Endodermal cell (in vitro differentiated cells): ENCODE measurements at regions not wholly inside any gene's neighbourhood (a gene's known extent, or its start where the extent isn't known, plus 50 kb on each side); places are given as distances from the start of the nearest gene placed in this dataset.

ENCODE experiments used
- DNase-seq: peaks from one replicate; pipeline ENCODE4 v3.0.0-alpha.2; 2017
- H3K27ac ChIP-seq: 2 replicates; pipeline ENCODE4 v1.5.1; 2013; ENCODE audit warnings: mild to moderate bottlenecking, low read depth, low read length, moderate library complexity
- H3K27me3 ChIP-seq: 2 replicates; pipeline ENCODE4 v1.6.1; 2013; ENCODE audit warnings: mild to moderate bottlenecking, low read length, moderate library complexity; ENCODE audit not compliant: insufficient read depth, control insufficient read depth, poor library complexity, severe bottlenecking
- H3K36me3 ChIP-seq: 2 replicates; pipeline ENCODE4 v1.7.0; 2013; ENCODE audit warnings: mild to moderate bottlenecking, low read length, moderate library complexity; ENCODE audit not compliant: control insufficient read depth, insufficient read depth
- H3K4me1 ChIP-seq: one replicate; pipeline ENCODE4 v1.7.0; 2013; ENCODE audit warnings: low read length; ENCODE audit not compliant: control insufficient read depth, insufficient read depth
- H3K4me3 ChIP-seq: 2 replicates; pipeline ENCODE4 v1.5.1; 2013; ENCODE audit warnings: mild to moderate bottlenecking, low read length, moderate library complexity
- H3K9ac ChIP-seq: 2 replicates; pipeline ENCODE4 v1.6.1; 2013; ENCODE audit warnings: mild to moderate bottlenecking, low read length, moderate library complexity; ENCODE audit not compliant: poor library complexity, severe bottlenecking; ENCODE audit errors: extremely low read depth
- H3K9me3 ChIP-seq: 2 replicates; pipeline ENCODE4 v1.6.1; 2013; ENCODE audit warnings: mild to moderate bottlenecking, low read length, moderate library complexity; ENCODE audit not compliant: control insufficient read depth
- H3K27ac Mint-ChIP-seq: 2 replicates; pipeline ENCODE4 v1.8.0; 2020; ENCODE audit warnings: mixed read lengths
- H3K27me3 Mint-ChIP-seq: 2 replicates; pipeline ENCODE4 v1.8.0; 2021; ENCODE audit warnings: mild to moderate bottlenecking, mixed read lengths; ENCODE audit not compliant: insufficient read depth
- H3K36me3 Mint-ChIP-seq: 2 replicates; pipeline ENCODE4 v1.8.0; 2020; ENCODE audit warnings: low read depth, mixed read lengths
- H3K4me1 Mint-ChIP-seq: 2 replicates; pipeline ENCODE4 v1.8.0; 2020; ENCODE audit warnings: mixed read lengths
- H3K4me3 Mint-ChIP-seq: 2 replicates; pipeline ENCODE4 v1.8.0; 2020; ENCODE audit warnings: mild to moderate bottlenecking, moderate library complexity, mixed read lengths
- H3K9me3 Mint-ChIP-seq: 2 replicates; pipeline ENCODE4 v1.8.0; 2020; ENCODE audit warnings: mild to moderate bottlenecking, mixed read lengths
- CTCF ChIP-seq: fragments of 200-600 bp; sonication (generic); conservative IDR thresholded peaks from 2 replicates; pipeline ENCODE4 v1.5.0; 2021; ENCODE audit warnings: antibody characterized with exemption, mild to moderate bottlenecking
- WGBS, 2 experiments: methylation state at CpG; one replicate each; pipeline versions ENCODE4 v1.1.5 to v1.1.7; 2013; ENCODE audit warnings: missing lambda C conversion rate in 2 of 2, mixed read lengths in 1 of 2; ENCODE audit not compliant: insufficient coverage in 1 of 2, insufficient read length in 1 of 2; 5-methylcytosine and 5-hydroxymethylcytosine counted together

GRCh38 chr4:125400756-125401155 lies 86.0 kb downstream of the FAT4 start:
- Histone ChIP-seq H3K4me1 (no peaks in the 10 kb centered on the region), H3K9ac (no peak overlapping the region), H3K36me3 (no peaks in the 10 kb centered on the region), H3K27ac (no peak overlapping the region), H3K27me3 (no peaks in the 10 kb centered on the region), H3K4me3 (no peak overlapping the region), H3K9me3 (no peaks in the 10 kb centered on the region)
- no peaks in the 10 kb centered on the region for H3K36me3 Mint-ChIP-seq
- no peak overlapping the region for H3K27ac Mint-ChIP-seq
- 42% methylated on average over 2 of the region's 3 CpGs; no CpG with 5 or more reads in 1 of the 2 experiments for WGBS, 2 experiments
- TF ChIP-seq CTCF, result no peak
- no peak for DNase-seq
- H3K4me3 Mint-ChIP-seq, result no peak overlapping the region
- no peaks in the 10 kb centered on the region for H3K27me3 Mint-ChIP-seq
- H3K9me3 Mint-ChIP-seq, result no peaks in the 10 kb centered on the region
- no peaks in the 10 kb centered on the region for H3K4me1 Mint-ChIP-seq

DNA sequence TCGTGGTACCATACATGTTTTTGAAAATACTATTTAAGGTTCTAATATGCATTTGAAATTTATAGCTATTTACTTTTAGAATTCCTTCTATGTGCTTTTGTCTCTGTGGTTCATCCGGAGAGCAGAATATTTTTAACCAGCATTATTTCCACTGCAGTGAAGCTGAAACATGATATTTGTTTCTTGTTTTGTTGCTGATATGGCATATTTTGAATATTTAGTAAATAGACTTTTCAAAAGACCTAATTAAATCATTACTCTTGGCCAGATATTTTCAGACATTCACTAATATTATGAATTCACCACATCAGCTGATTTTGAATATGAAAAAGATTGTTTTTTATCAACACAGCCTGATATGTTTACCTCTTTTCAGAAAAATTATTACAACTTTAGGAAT lies 87.0 kb downstream of the FAT4 start:
- Histone ChIP-seq H3K36me3 (no peaks in the 10 kb centered on the region), H3K27ac (no peak overlapping the region), H3K9ac (no peak overlapping the region), H3K4me1 (no peaks in the 10 kb centered on the region), H3K9me3 (no peaks in the 10 kb centered on the region), H3K4me3 (no peak overlapping the region), H3K27me3 (no peaks in the 10 kb centered on the region)
- Mint-ChIP-seq H3K36me3 (no peaks in the 10 kb centered on the region), H3K4me1 (no peaks in the 10 kb centered on the region), H3K27ac (no peak overlapping the region), H3K9me3 (no peaks in the 10 kb centered on the region), H3K27me3 (no peaks in the 10 kb centered on the region), H3K4me3 (no peak overlapping the region)
- DNase-seq, result no peak
- 90% methylated on average over 1 of the region's 2 CpGs; no CpG with 5 or more reads in 1 of the 2 experiments for WGBS, 2 experiments
- no peak for TF ChIP-seq CTCF

GRCh38 chr4:125420526-125420925 lies 105.8 kb downstream of the FAT4 start:
- Mint-ChIP-seq H3K4me1 (no peaks in the 10 kb centered on the region), H3K27ac (no peak overlapping the region), H3K9me3 (peaks cover 20% of the 10 kb centered on the region), H3K27me3 (no peaks in the 10 kb centered on the region), H3K4me3 (no peak overlapping the region), H3K36me3 (peaks cover 11% of the 10 kb centered on the region)
- Histone ChIP-seq H3K9me3 (peaks cover 15% of the 10 kb centered on the region), H3K36me3 (no peaks in the 10 kb centered on the region), H3K9ac (no peak overlapping the region), H3K27me3 (no peaks in the 10 kb centered on the region), H3K4me3 (no peak overlapping the region), H3K27ac (no peak overlapping the region), H3K4me1 (no peaks in the 10 kb centered on the region)
- no peak for TF ChIP-seq CTCF
- no peak for DNase-seq
- 86 to 93% methylated on average over 2 of the region's 2 CpGs for WGBS, 2 experiments
